Glutamatergic neuron (in vitro differentiated cells): ENCODE measurements at regions not wholly inside any gene's neighbourhood (a gene's known extent, or its start where the extent isn't known, plus 50 kb on each side); places are given as distances from the start of the nearest gene placed in this dataset.

Experiments used
- DNase-seq: peaks from one replicate; pipeline ENCODE4 v3.0.0; 2022
- H3K27ac Mint-ChIP-seq: one replicate; pipeline ENCODE4 v1.8.0; 2020; ENCODE audit warnings: mild to moderate bottlenecking, mixed read lengths, inconsistent platforms; ENCODE audit not compliant: unreplicated experiment
- H3K27me3 Mint-ChIP-seq: one replicate; pipeline ENCODE4 v1.8.0; 2020; ENCODE audit warnings: mild to moderate bottlenecking, moderate library complexity, mixed read lengths, inconsistent platforms; ENCODE audit not compliant: unreplicated experiment
- H3K36me3 Mint-ChIP-seq: one replicate; pipeline ENCODE4 v1.8.0; 2020; ENCODE audit warnings: mild to moderate bottlenecking, mixed read lengths, inconsistent platforms; ENCODE audit not compliant: unreplicated experiment
- H3K4me1 Mint-ChIP-seq: one replicate; pipeline ENCODE4 v1.8.0; 2020; ENCODE audit warnings: mild to moderate bottlenecking, low read depth, mixed read lengths, inconsistent platforms; ENCODE audit not compliant: unreplicated experiment
- H3K4me3 Mint-ChIP-seq: one replicate; pipeline ENCODE4 v1.8.0; 2020; ENCODE audit warnings: mild to moderate bottlenecking, mixed read lengths, inconsistent platforms; ENCODE audit not compliant: unreplicated experiment
- H3K9me3 Mint-ChIP-seq: one replicate; pipeline ENCODE4 v1.8.0; 2020; ENCODE audit warnings: mild to moderate bottlenecking, moderate library complexity, mixed read lengths, inconsistent platforms; ENCODE audit not compliant: unreplicated experiment
- TF ChIP-seq, protein P1 (sequence below): fragments of 200-600 bp; sonication (generic); IDR thresholded peaks from one replicate; pipeline ENCODE4 v1.5.0; 2021; ENCODE audit not compliant: partially characterized antibody, unreplicated experiment

DNA sequence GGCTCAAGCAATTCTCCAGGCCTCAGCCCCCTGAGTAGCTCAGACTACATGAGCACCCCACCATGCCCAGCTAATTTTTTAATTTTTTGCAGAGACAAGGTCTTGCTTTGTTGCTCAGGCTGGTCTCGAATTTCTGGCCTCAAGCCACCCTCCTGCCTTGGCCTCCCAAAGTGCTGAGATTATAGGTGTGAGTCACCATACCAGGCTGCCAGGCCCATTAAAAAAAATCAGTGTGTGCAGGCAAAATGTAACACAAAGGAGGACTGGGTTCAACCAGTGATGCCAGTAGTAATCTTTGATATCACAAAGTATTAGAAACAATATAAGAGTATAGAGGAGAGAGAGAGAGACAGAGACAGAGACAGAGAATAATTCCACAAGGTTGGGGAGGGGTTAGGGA lies 322.7 kb downstream of the MSX2 start:
- TF ChIP-seq, protein P1, sequence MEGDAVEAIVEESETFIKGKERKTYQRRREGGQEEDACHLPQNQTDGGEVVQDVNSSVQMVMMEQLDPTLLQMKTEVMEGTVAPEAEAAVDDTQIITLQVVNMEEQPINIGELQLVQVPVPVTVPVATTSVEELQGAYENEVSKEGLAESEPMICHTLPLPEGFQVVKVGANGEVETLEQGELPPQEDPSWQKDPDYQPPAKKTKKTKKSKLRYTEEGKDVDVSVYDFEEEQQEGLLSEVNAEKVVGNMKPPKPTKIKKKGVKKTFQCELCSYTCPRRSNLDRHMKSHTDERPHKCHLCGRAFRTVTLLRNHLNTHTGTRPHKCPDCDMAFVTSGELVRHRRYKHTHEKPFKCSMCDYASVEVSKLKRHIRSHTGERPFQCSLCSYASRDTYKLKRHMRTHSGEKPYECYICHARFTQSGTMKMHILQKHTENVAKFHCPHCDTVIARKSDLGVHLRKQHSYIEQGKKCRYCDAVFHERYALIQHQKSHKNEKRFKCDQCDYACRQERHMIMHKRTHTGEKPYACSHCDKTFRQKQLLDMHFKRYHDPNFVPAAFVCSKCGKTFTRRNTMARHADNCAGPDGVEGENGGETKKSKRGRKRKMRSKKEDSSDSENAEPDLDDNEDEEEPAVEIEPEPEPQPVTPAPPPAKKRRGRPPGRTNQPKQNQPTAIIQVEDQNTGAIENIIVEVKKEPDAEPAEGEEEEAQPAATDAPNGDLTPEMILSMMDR, result no peak
- no peaks in the 10 kb centered on the region for H3K4me1 Mint-ChIP-seq
- H3K4me3 Mint-ChIP-seq, result no peak overlapping the region
- no peaks in the 10 kb centered on the region for H3K9me3 Mint-ChIP-seq
- DNase-seq, result no peak
- no peak overlapping the region for H3K27ac Mint-ChIP-seq
- H3K27me3 Mint-ChIP-seq, result no peaks in the 10 kb centered on the region
- no peaks in the 10 kb centered on the region for H3K36me3 Mint-ChIP-seq

DNA sequence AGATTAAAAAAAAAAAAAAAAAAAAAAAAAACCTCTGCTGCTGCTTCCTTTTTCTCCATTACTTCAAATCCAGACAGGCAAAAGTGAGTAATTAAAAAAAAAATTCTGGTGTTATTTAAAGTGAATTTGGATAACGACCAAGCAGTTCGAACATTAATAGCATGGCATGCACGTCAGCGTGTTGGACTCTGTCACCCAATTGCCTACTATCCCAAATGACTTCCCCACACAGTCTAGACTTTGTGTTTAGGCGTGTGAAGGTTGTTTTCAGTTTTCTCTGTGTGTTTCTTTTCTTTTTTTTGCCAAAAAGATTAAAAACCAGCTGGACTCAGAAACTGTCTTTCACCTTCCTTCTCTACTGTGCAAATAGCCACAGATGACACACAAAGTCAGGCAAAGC lies 321.4 kb downstream of the MSX2 start:
- no peak overlapping the region for H3K4me3 Mint-ChIP-seq
- no peaks in the 10 kb centered on the region for H3K27me3 Mint-ChIP-seq
- no peaks in the 10 kb centered on the region for H3K9me3 Mint-ChIP-seq
- H3K4me1 Mint-ChIP-seq, result no peaks in the 10 kb centered on the region
- TF ChIP-seq, protein P1, result no peak
- DNase-seq, result no peak
- no peak overlapping the region for H3K27ac Mint-ChIP-seq
- no peaks in the 10 kb centered on the region for H3K36me3 Mint-ChIP-seq

DNA sequence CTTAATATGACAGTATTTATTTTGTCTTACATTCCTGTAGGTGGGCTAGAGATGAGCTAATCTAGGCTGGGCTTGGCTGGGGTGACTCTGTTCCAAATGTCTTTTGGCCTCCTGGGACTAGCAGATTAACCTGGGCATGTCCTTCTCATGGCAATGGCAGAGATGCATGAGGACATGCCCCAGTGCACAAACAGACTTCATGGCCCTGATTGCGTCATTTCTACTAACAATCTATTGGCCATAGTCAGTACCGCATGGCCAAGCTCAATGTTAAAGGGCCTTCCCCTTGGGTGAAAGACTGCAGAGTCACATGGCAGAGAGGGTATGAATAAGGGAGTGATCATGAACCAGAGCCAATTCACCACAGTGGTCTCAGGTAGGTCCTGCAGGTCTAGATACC lies 313.4 kb downstream of the MSX2 start:
- Mint-ChIP-seq H3K4me1 (no peaks in the 10 kb centered on the region), H3K27me3 (peaks cover 2% of the 10 kb centered on the region), H3K36me3 (no peaks in the 10 kb centered on the region), H3K9me3 (peaks cover 2% of the 10 kb centered on the region), H3K4me3 (no peak overlapping the region), H3K27ac (no peak overlapping the region)
- TF ChIP-seq, protein P1, result no peak
- DNase-seq, result no peak

DNA sequence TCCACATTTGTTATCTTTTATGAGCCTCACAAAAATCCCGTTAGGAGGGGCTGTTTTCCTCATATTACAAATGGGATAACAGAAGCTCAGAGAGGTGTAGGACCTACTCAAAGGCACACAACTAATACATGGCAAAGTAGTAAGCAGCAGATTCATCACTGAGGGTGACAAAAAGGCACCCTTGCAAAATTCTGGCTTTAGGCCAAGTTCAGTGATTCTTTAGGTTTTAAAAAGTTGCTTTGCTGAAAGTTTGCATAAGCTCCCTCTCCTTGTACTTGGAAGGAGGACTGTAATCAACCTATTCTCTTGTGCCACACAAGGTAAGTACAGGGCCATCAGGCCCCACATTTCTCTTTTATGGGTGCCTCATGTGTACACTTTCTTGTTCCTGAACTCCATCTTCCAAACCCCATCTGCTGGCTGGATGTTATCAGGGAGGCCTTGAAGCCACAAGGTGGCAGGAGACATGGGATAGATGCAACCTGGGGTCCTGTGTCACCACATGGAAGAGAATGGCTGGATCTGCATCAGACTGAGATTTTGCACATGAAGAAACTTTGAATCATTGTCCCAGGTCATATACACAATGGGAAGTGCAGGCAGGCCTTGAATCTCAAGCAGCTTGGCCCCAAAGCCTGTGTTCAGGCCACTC lies 311.6 kb downstream of the MSX2 start:
- no peak for DNase-seq
- TF ChIP-seq, protein P1, result no peak
- H3K9me3 Mint-ChIP-seq, result peaks cover 2% of the 10 kb centered on the region
- no peak overlapping the region for H3K27ac Mint-ChIP-seq
- H3K27me3 Mint-ChIP-seq, result peaks cover 5% of the 10 kb centered on the region
- no peaks in the 10 kb centered on the region for H3K36me3 Mint-ChIP-seq
- no peaks in the 10 kb centered on the region for H3K4me1 Mint-ChIP-seq
- H3K4me3 Mint-ChIP-seq, result no peak overlapping the region

DNA sequence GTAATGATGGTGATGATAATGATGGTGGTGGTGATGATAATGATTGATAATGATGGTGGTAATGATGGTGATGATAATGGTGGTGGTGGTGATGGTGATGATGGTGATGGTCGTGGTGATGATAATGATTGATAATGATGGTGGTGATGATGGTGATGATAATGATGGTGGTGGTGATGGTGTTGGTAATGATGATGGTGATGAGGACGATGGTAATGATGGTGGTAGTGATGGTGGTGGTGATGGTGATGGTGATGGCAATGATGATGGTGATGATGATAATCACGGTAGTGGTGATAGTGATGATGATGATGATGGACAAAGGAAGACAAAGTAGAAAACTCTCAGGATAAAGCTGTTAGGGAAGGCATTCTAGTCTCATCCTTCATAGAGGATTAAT lies 310.5 kb downstream of the MSX2 start:
- Mint-ChIP-seq H3K9me3 (peaks cover 2% of the 10 kb centered on the region), H3K36me3 (no peaks in the 10 kb centered on the region), H3K4me1 (no peaks in the 10 kb centered on the region), H3K4me3 (no peak overlapping the region), H3K27me3 (peaks cover 5% of the 10 kb centered on the region), H3K27ac (no peak overlapping the region)
- DNase-seq, result no peak
- TF ChIP-seq, protein P1, result no peak
